Ishikawa (cell line): ENCODE measurements at regions not wholly inside any gene's neighbourhood (a gene's known extent, or its start where the extent isn't known, plus 50 kb on each side); places are given as distances from the start of the nearest gene placed in this dataset.

Experiments
- RAD21 ChIP-seq: IDR thresholded peaks from 2 replicates; pipeline ENCODE4 v1.6.1; 2012; ENCODE audit warnings: low read depth
- TCF12 ChIP-seq: IDR thresholded peaks from 2 replicates; pipeline ENCODE4 v1.6.1; 2012; ENCODE audit warnings: low read depth

DNA sequence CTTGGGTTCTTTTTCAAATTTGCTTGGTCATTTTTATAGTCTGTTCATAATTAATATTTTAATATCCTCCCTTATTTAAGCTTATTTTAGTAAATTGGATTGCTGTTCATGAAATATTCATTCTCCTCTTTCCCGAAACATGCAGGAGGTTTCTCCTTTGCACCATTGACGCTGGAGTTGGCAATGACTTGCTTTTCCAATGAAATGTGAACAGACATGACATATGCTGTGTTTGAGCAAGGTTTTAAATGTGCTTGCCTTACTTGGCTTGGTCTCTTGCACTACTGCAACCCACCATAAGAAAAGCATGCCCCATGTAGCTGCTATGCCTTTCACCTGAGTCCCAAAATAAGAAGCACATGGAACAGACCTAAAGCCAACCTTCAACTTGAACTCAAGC, 498.0 kb upstream of the NFIA start:
- no peak for TF ChIP-seq RAD21
- no peak for TF ChIP-seq TCF12
